Naive thymus-derived CD4-positive, alpha-beta T cell (primary cell): ENCODE measurements at regions not wholly inside any gene's neighbourhood (a gene's known extent, or its start where the extent isn't known, plus 50 kb on each side); places are given as distances from the start of the nearest gene placed in this dataset.

Source experiments
- ATAC-seq: fragments of 150-1000 bp; cut with Tn5 transposase; 2 replicates; pipeline ENCODE4 v1.10.0; 2021; ENCODE audit warnings: mild to moderate bottlenecking, moderate library complexity
- CTCF ChIA-PET: fragments of 350-600 bp; sonication (Branson Sonifier 250); formaldehyde crosslinking; loops from one replicate; lab custom pipeline; 2021; ENCODE audit warnings: antibody characterized with exemption; lab: Charles Lee
- POLR2A ChIA-PET: fragments of 350-600 bp; sonication (Branson Sonifier 250); formaldehyde crosslinking; loops from one replicate; lab custom pipeline; 2021; ENCODE audit warnings: antibody characterized with exemption, inconsistent platforms; lab: Charles Lee
- DNase-seq, 9 donors: peaks; one replicate each; pipeline versions ENCODE4 v3.0.0 to v3.0.0-alpha.2; 2020 to 2022; ENCODE audit warnings: mixed read lengths in 1 of 9
- H3K27ac ChIP-seq: one replicate; pipeline ENCODE4 v1.7.0; 2013; ENCODE audit warnings: mild to moderate bottlenecking, low read depth, low read length, moderate library complexity
- H3K27me3 ChIP-seq, 2 donors: one replicate each; pipeline ENCODE4 v1.7.0; 2013; ENCODE audit warnings: low read length in 2 of 2, mild to moderate bottlenecking in 2 of 2, moderate library complexity in 2 of 2; ENCODE audit not compliant: control insufficient read depth in 2 of 2, insufficient read depth in 2 of 2
- H3K36me3 ChIP-seq, 3 experiments: 1 replicate in 2 of 3; 2 replicates in 1 of 3; pipeline ENCODE4 v1.7.0; 2013; ENCODE audit warnings: low read length in 3 of 3, mild to moderate bottlenecking in 3 of 3, moderate library complexity in 1 of 3; ENCODE audit not compliant: insufficient read depth in 3 of 3, control insufficient read depth in 2 of 3
- H3K4me1 ChIP-seq, 2 donors: one replicate each; pipeline ENCODE4 v1.7.0; 2013; ENCODE audit warnings: low read length in 2 of 2, mild to moderate bottlenecking in 2 of 2, moderate library complexity in 1 of 2; ENCODE audit not compliant: control insufficient read depth in 2 of 2, insufficient read depth in 2 of 2
- H3K4me3 ChIP-seq: 2 replicates; pipeline ENCODE4 v1.7.0; 2013; ENCODE audit warnings: mild to moderate bottlenecking, low read length
- H3K9me3 ChIP-seq, 3 experiments: 1 replicate in 2 of 3; 2 replicates in 1 of 3; pipeline ENCODE4 v1.7.0; 2013; ENCODE audit warnings: low read length in 3 of 3; ENCODE audit not compliant: control insufficient read depth in 2 of 3
- H3K27ac Mint-ChIP-seq, 9 donors: one replicate each; pipeline ENCODE4 v1.8.0; 2020 to 2022; ENCODE audit warnings: mixed read lengths in 9 of 9, mild to moderate bottlenecking in 8 of 9, moderate library complexity in 5 of 9, inconsistent platforms in 2 of 9
- H3K27me3 Mint-ChIP-seq, 5 donors: one replicate each; pipeline ENCODE4 v1.8.0; 2021 to 2022; ENCODE audit warnings: mixed read lengths in 5 of 5, mild to moderate bottlenecking in 1 of 5
- H3K36me3 Mint-ChIP-seq, 5 donors: one replicate each; pipeline ENCODE4 v1.8.0; 2020 to 2022; ENCODE audit warnings: mixed read lengths in 5 of 5, mild to moderate bottlenecking in 3 of 5, inconsistent platforms in 1 of 5
- H3K4me1 Mint-ChIP-seq, 7 donors: one replicate each; pipeline ENCODE4 v1.8.0; 2020 to 2022; ENCODE audit warnings: mixed read lengths in 7 of 7, mild to moderate bottlenecking in 3 of 7, inconsistent platforms in 1 of 7
- H3K4me3 Mint-ChIP-seq, 10 donors: one replicate each; pipeline ENCODE4 v1.8.0; 2020 to 2022; ENCODE audit warnings: mild to moderate bottlenecking in 10 of 10, mixed read lengths in 10 of 10, moderate library complexity in 6 of 10, inconsistent platforms in 2 of 10
- H3K9me3 Mint-ChIP-seq, 11 donors: one replicate each; pipeline ENCODE4 v1.8.0; 2020 to 2022; ENCODE audit warnings: mixed read lengths in 11 of 11, mild to moderate bottlenecking in 4 of 11, inconsistent platforms in 1 of 11, moderate library complexity in 1 of 11
- intact Hi-C, 2 donors: fragments of 100-400 bp; cut with micrococcal nuclease; formaldehyde crosslinking; loops; one replicate each; pipeline ENCODE4 v1.15.1; 2023

DNA sequence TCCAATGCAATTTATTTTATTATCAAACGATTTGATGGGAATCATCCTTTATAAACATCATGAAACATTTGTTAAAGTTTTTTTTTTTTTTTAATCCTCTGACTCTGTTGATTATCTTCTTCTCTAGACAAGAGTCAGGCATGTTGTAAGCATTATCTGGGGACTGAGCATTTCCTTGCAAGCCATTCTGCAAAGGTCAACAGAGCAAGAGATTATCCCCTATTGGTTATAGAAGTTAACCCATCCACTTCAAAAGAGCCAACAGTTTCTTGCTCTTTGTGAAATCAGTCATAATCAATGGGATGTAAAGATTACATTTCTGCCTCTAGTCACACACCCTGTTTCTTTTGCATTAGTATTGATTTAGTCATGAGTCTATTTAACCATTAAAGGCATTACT lies 368.8 kb upstream of the ADGRL4 start:
- Histone ChIP-seq H3K4me1 (no peaks in the 10 kb centered on the region), H3K9me3 (no peaks in the 10 kb centered on the region), H3K36me3 (no peaks in the 10 kb centered on the region), H3K4me3 (no peak overlapping the region), H3K27me3 (no peaks in the 10 kb centered on the region), H3K27ac (no peak overlapping the region)
- no peaks in the 10 kb centered on the region for H3K36me3 Mint-ChIP-seq
- ATAC-seq (no peak), DNase-seq (no peak)
- no peaks in the 10 kb centered on the region for H3K27me3 Mint-ChIP-seq
- H3K9me3 Mint-ChIP-seq, result peaks cover 0 to 11% (median 2%) of the 10 kb centered on the region in 11 donors
- POLR2A ChIA-PET, result no interaction called here
- intact Hi-C loops, result no loop called here
- H3K27ac Mint-ChIP-seq, result no peak overlapping the region
- CTCF ChIA-PET, result no interaction called here
- no peaks in the 10 kb centered on the region for H3K4me1 Mint-ChIP-seq
- H3K4me3 Mint-ChIP-seq, result no peak overlapping the region

DNA sequence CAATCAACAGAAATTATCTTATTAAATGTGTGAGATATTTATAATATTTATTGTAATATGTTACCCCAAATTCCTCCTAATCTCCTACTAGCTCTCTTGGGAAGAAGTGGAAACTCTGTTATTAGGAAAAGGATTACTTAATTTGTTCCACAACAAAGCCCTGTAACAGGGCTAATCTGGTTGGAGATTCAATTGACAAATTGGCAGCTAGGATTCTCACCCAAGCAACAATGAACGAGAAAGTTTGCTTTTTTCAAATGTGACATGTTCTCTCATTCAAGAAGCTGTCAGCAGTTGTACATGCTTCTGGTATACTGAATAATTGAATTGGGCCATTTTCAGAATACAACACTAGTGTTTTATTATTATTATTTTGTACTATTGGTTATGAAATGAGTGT lies 367.9 kb upstream of the ADGRL4 start:
- H3K4me1 Mint-ChIP-seq, result no peaks in the 10 kb centered on the region
- Histone ChIP-seq H3K4me3 (no peak overlapping the region), H3K36me3 (no peaks in the 10 kb centered on the region), H3K27me3 (no peaks in the 10 kb centered on the region), H3K9me3 (no peaks in the 10 kb centered on the region), H3K27ac (no peak overlapping the region), H3K4me1 (no peaks in the 10 kb centered on the region)
- DNase-seq (no peak), ATAC-seq (no peak)
- POLR2A ChIA-PET, result no interaction called here
- intact Hi-C loops, result no loop called here
- H3K27ac Mint-ChIP-seq, result no peak overlapping the region
- CTCF ChIA-PET, result no interaction called here
- peaks cover 0 to 11% (median 2%) of the 10 kb centered on the region in 11 donors for H3K9me3 Mint-ChIP-seq
- no peak overlapping the region for H3K4me3 Mint-ChIP-seq
- H3K36me3 Mint-ChIP-seq, result no peaks in the 10 kb centered on the region
- H3K27me3 Mint-ChIP-seq, result no peaks in the 10 kb centered on the region

DNA sequence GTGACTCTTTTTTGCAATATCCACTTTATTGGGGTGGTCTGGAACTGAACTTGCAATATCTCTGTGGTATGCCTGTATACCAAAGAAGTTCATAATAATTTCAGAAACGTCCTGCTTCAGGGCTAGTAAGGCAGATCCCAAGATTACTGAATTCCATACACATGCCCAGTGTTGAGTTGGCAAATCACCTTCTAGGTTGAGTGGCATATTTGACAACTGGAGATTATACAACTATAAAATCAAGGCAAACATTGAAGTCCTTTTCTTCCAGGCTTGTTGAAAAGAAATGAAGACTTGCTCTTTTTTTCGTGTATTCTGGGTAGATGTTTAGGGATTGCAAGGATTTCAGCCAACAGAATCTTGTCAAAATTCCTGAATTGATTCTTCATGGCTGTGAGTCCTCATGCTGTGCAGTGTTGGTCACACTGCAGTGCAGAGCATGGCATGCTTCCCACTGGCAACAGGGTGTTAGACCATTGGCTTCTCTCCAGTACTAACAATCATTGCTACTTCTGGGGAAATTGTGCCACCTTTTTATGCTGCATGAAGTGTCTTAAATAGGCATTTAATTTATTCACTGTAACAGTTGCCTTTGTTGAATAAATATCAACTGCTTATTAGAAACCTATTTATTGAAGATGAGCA lies 367.1 kb upstream of the ADGRL4 start:
- Histone ChIP-seq H3K27ac (no peak overlapping the region), H3K9me3 (no peaks in the 10 kb centered on the region), H3K4me3 (no peak overlapping the region), H3K27me3 (no peaks in the 10 kb centered on the region), H3K4me1 (no peaks in the 10 kb centered on the region), H3K36me3 (no peaks in the 10 kb centered on the region)
- Mint-ChIP-seq H3K9me3 (peaks cover 0 to 10% (median 2%) of the 10 kb centered on the region in 11 donors), H3K4me3 (no peak overlapping the region), H3K27ac (no peak overlapping the region), H3K4me1 (no peaks in the 10 kb centered on the region), H3K27me3 (no peaks in the 10 kb centered on the region), H3K36me3 (no peaks in the 10 kb centered on the region)
- ATAC-seq (no peak), DNase-seq (no peak)
- intact Hi-C loops, result no loop called here
- POLR2A ChIA-PET, result no interaction called here
- CTCF ChIA-PET, result no interaction called here

DNA sequence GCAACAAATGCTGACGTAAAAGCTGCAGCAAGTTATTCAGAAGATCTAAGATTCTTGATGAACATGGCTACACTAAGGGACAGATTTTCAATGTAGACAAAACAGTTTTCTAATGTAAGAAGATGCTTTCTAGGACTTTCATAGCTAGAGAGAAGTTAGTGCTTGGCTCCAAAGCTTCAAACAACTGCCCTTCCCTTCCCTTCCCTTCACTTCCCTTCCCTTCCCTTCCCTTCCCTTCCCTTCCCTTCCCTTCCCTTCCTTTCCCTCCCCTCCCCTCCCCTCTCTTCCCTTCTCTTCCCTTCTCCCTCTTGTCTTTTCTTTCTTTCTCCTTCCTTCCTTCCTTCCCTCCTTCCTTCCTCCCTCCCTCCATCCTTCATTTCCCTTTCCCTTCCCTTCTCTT lies 365.3 kb upstream of the ADGRL4 start:
- POLR2A ChIA-PET, result no interaction called here
- Histone ChIP-seq H3K4me3 (no peak overlapping the region), H3K27me3 (no peaks in the 10 kb centered on the region), H3K9me3 (no peaks in the 10 kb centered on the region), H3K4me1 (no peaks in the 10 kb centered on the region), H3K36me3 (no peaks in the 10 kb centered on the region), H3K27ac (no peak overlapping the region)
- H3K27ac Mint-ChIP-seq, result no peak overlapping the region
- DNase-seq (no peak), ATAC-seq (no peak)
- no peaks in the 10 kb centered on the region for H3K36me3 Mint-ChIP-seq
- no peak overlapping the region for H3K4me3 Mint-ChIP-seq
- H3K9me3 Mint-ChIP-seq, result peaks cover 0 to 10% (median 2%) of the 10 kb centered on the region in 11 donors
- H3K27me3 Mint-ChIP-seq, result no peaks in the 10 kb centered on the region
- intact Hi-C loops, result no loop called here
- H3K4me1 Mint-ChIP-seq, result peaks cover 0 to under 1% (median 0%) of the 10 kb centered on the region in 7 donors
- CTCF ChIA-PET, result no interaction called here

DNA sequence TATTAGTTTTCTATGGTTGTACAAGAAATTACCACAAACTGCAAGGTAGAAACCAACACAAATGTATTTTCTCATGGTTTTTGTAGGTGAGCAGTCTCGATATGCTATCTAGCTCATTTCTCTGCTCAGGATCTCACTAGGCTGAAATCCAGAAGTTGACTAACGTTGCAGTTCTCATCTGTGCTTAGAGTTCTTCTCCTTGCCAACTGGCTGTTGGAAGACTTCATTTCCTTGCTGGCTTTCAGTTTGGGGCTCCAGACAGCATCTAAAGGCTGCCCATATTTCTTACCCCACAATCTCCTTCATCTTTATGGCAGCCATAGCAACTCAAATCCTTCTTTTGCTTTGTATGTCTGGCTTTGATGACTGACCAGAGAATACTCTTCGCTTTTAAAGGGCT lies 362.6 kb upstream of the ADGRL4 start:
- Histone ChIP-seq H3K27me3 (no peaks in the 10 kb centered on the region), H3K4me3 (no peak overlapping the region), H3K36me3 (no peaks in the 10 kb centered on the region), H3K27ac (no peak overlapping the region), H3K9me3 (no peaks in the 10 kb centered on the region), H3K4me1 (no peaks in the 10 kb centered on the region)
- H3K4me1 Mint-ChIP-seq, result peaks cover 0 to 2% (median 0%) of the 10 kb centered on the region in 7 donors
- H3K4me3 Mint-ChIP-seq, result no peak overlapping the region
- ATAC-seq (no peak), DNase-seq (no peak)
- ChIA-PET CTCF (no interaction called here), POLR2A (no interaction called here)
- no peaks in the 10 kb centered on the region for H3K36me3 Mint-ChIP-seq
- intact Hi-C loops, result no loop called here
- H3K27ac Mint-ChIP-seq, result no peak overlapping the region
- peaks cover 0 to 12% (median 2%) of the 10 kb centered on the region in 11 donors for H3K9me3 Mint-ChIP-seq
- no peaks in the 10 kb centered on the region for H3K27me3 Mint-ChIP-seq

DNA sequence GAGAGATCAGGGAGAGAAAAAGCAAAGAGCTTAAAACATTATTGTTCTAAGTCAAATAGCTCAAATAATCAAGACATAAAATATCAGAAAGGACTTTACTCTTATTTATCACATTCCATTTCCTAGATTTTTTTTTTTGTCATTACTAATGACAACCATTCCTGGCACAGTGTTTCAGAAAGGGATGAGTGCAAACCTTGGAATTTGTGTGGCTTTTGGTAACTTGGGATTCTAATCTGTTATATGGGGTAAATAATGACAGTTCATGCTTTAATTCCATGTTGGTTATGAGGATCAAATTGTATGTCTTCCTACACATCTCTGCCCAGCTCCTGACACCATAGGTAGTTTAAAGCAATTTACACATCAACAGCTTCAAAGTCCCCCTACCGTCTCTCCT lies 358.4 kb upstream of the ADGRL4 start:
- no peaks in the 10 kb centered on the region for H3K27me3 Mint-ChIP-seq
- H3K4me1 ChIP-seq, result no peaks in the 10 kb centered on the region
- H3K27me3 ChIP-seq, result no peaks in the 10 kb centered on the region
- H3K4me3 Mint-ChIP-seq, result no peak overlapping the region
- no peak overlapping the region for H3K27ac ChIP-seq
- DNase-seq (no peak), ATAC-seq (no peak)
- CTCF ChIA-PET, result no interaction called here
- H3K9me3 Mint-ChIP-seq, result peaks cover 0 to 9% (median 0%) of the 10 kb centered on the region in 11 donors
- H3K9me3 ChIP-seq, result no peaks in the 10 kb centered on the region
- H3K4me1 Mint-ChIP-seq, result peaks cover 0 to 2% (median 0%) of the 10 kb centered on the region in 7 donors
- intact Hi-C loops, result no loop called here
- H3K36me3 Mint-ChIP-seq, result no peaks in the 10 kb centered on the region
- POLR2A ChIA-PET, result no interaction called here
- H3K27ac Mint-ChIP-seq, result no peak overlapping the region
- no peaks in the 10 kb centered on the region for H3K36me3 ChIP-seq
- no peak overlapping the region for H3K4me3 ChIP-seq

DNA sequence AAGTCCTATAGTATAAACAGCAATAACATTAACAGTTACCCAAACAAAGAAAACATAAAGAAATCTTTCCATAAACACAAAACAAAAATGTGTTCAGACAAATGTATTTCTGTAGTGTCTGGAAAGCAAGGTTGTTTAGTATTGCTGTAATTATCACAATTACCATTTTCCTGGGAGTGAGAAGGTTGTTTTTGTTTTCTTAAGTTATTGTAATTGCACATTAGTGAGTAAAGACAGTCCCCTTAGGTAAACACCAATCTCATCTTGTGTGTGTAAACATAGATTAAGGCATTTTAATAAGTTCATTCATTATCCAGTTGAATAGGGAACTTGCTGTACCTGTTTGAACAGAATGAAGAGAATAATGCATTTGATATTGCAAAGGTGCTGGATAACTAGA lies 356.9 kb upstream of the ADGRL4 start:
- Histone ChIP-seq H3K9me3 (no peaks in the 10 kb centered on the region), H3K4me1 (no peaks in the 10 kb centered on the region), H3K27me3 (no peaks in the 10 kb centered on the region), H3K36me3 (no peaks in the 10 kb centered on the region), H3K27ac (no peak overlapping the region), H3K4me3 (no peak overlapping the region)
- H3K27ac Mint-ChIP-seq, result no peak overlapping the region
- H3K9me3 Mint-ChIP-seq, result peaks cover 0 to 7% (median 0%) of the 10 kb centered on the region in 11 donors
- no peak overlapping the region for H3K4me3 Mint-ChIP-seq
- ChIA-PET CTCF (no interaction called here), POLR2A (no interaction called here)
- H3K27me3 Mint-ChIP-seq, result no peaks in the 10 kb centered on the region
- DNase-seq, result no peak
- H3K4me1 Mint-ChIP-seq, result peaks cover 0 to 2% (median 0%) of the 10 kb centered on the region in 7 donors
- no peak for ATAC-seq
- no peaks in the 10 kb centered on the region for H3K36me3 Mint-ChIP-seq
- intact Hi-C loops, result no loop called here
